GM23248 (cell line): ENCODE measurements at regions not wholly inside any gene's neighbourhood (a gene's known extent, or its start where the extent isn't known, plus 50 kb on each side); places are given as distances from the start of the nearest gene placed in this dataset.
"Not testable (repeated sequence)": the region's sequence is repeated elsewhere in the genome, so short reads cannot be mapped to it uniquely, and the experiment has no call there.

Experiments used
- DNase-seq: peaks from one replicate; pipeline ENCODE4 v3.0.0-alpha.2; 2015
- H2AFZ ChIP-seq: fragments of 200-600 bp; sonication (generic); 2 replicates; pipeline ENCODE4 v1.6.1; 2016; ENCODE audit warnings: antibody characterized with exemption
- H3F3A ChIP-seq: fragments of 200-600 bp; sonication (generic); 2 replicates; pipeline ENCODE4 v1.6.1; 2016; ENCODE audit warnings: mild to moderate bottlenecking, antibody characterized with exemption, mixed run types; ENCODE audit not compliant: insufficient read depth
- H3K27ac ChIP-seq: fragments of 200-600 bp; sonication (generic); 2 replicates; pipeline ENCODE4 v1.5.1; 2016; ENCODE audit warnings: mild to moderate bottlenecking
- H3K27me3 ChIP-seq: fragments of 200-600 bp; sonication (generic); replicated peaks from 2 replicates; pipeline ENCODE4 v1.6.1; 2016; ENCODE audit warnings: mild to moderate bottlenecking; ENCODE audit not compliant: insufficient read depth
- H3K36me3 ChIP-seq: fragments of 200-600 bp; sonication (generic); 2 replicates; pipeline ENCODE4 v1.6.1; 2016; ENCODE audit warnings: low read depth, mild to moderate bottlenecking
- H3K4me1 ChIP-seq: fragments of 200-600 bp; sonication (generic); 2 replicates; pipeline ENCODE4 v1.6.1; 2016; ENCODE audit warnings: mild to moderate bottlenecking; ENCODE audit not compliant: insufficient read depth
- H3K4me2 ChIP-seq: fragments of 200-600 bp; sonication (generic); one replicate; pipeline ENCODE4 v1.6.1; 2016; ENCODE audit warnings: mild to moderate bottlenecking; ENCODE audit not compliant: unreplicated experiment
- H3K4me3 ChIP-seq: fragments of 200-600 bp; sonication (generic); 2 replicates; pipeline ENCODE4 v1.5.1; 2016; ENCODE audit warnings: mild to moderate bottlenecking
- H3K79me2 ChIP-seq: fragments of 200-600 bp; sonication (generic); 2 replicates; pipeline ENCODE4 v1.6.1; 2016; ENCODE audit warnings: mild to moderate bottlenecking; ENCODE audit not compliant: insufficient read depth
- H3K9ac ChIP-seq: fragments of 200-600 bp; sonication (generic); 2 replicates; pipeline ENCODE4 v1.6.1; 2016; ENCODE audit warnings: mild to moderate bottlenecking
- H3K9me2 ChIP-seq: fragments of 200-600 bp; sonication (generic); 2 replicates; pipeline ENCODE4 v1.6.1; 2016; ENCODE audit warnings: mixed run types, mild to moderate bottlenecking, moderate library complexity; ENCODE audit not compliant: insufficient read depth
- H3K9me3 ChIP-seq: fragments of 200-600 bp; sonication (generic); one replicate; pipeline ENCODE4 v1.6.1; 2017; ENCODE audit warnings: low read depth
- H4K20me1 ChIP-seq: fragments of 200-600 bp; sonication (generic); 2 replicates; pipeline ENCODE4 v1.6.0; 2016; ENCODE audit not compliant: insufficient read depth
- WGBS, 2 experiments: methylation state at CpG; one replicate each; pipeline ENCODE4 v1.1.6; 2015 to 2017; ENCODE audit warnings: low lambda C conversion rate in 2 of 2, low coverage in 1 of 2; ENCODE audit errors: missing lambda C conversion rate in 2 of 2; 5-methylcytosine and 5-hydroxymethylcytosine counted together
- in situ Hi-C: fragments of 300-500 bp; cut with MboI; formaldehyde crosslinking; loops from 2 replicates; pipeline ENCODE4 v1.15.0; 2020

DNA sequence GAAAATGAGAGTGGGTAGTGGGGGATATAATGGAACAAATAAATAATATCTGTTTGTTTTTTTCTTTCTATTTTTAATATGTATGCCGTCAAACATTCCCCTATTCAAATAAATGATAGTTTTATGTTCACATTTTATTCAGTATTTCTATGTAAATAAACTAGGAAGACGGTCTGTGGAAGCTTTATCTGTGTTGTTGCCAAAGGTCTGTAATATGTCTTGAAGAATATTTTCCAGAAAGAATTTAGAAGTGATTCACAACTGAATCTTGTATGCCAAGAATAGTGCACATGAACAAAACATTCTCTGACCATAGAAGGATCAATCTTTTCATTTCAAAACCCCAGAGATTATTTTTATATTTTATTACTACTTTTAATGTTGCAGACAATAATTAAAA, 683.1 kb upstream of the DEFB115 start:
- H3K9ac ChIP-seq, H3K4me3 ChIP-seq, H3F3A ChIP-seq, H3K4me2 ChIP-seq, H3K9me3 ChIP-seq, in situ Hi-C loops, H2AFZ ChIP-seq, H3K4me1 ChIP-seq, H3K9me2 ChIP-seq, H3K79me2 ChIP-seq, H3K27ac ChIP-seq, H3K36me3 ChIP-seq, DNase-seq, H3K27me3 ChIP-seq, H4K20me1 ChIP-seq: not testable (repeated sequence)
- 20 to 26% methylated on average over 2 of the region's 2 CpGs for WGBS, 2 experiments

DNA sequence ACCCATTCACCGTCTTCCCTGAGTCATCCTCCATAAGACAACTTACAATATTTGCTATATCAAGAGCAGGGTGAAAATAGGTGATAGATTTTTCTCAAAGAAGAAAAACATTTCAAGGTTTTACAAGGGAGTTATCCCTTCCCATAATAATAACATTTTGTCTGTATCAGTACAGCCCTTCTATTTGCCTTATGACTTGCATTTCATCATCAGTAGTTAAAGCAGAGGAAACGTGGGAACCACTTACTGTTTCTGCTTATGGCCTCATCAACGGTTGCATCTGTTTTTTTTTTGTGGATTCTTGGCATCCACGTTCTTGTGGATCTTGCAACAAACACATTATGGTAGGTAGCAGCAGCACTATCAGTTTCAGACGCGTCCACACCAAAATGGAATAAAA, 678.4 kb upstream of the DEFB115 start:
- Histone ChIP-seq H3K4me2 (peak overlapping the region; percentile 84), H3K4me3 (peak overlapping the region; percentile 78), H2AFZ (peak overlapping the region; percentile 95), H3K9ac (0 out of 2 replicates have a peak overlapping the region, but pooled peaks have one; percentile 57)
- H3K9me3 ChIP-seq, H4K20me1 ChIP-seq, H3K4me1 ChIP-seq, H3F3A ChIP-seq, H3K79me2 ChIP-seq, in situ Hi-C loops, H3K9me2 ChIP-seq, H3K27ac ChIP-seq, H3K36me3 ChIP-seq, H3K27me3 ChIP-seq: not testable (repeated sequence)
- WGBS, 2 experiments, result 14 to 15% methylated on average over 6 of the region's 6 CpGs
- DNase-seq, result peak; percentile 30

GRCh38 chr20:30579824-30580438, 677.5 kb upstream of the DEFB115 start:
- Histone ChIP-seq H2AFZ (peak overlapping the region; percentile 95), H3K9ac (peak overlapping the region; percentile 69), H3K4me3 (peak overlapping the region; percentile 78), H3K4me2 (peak overlapping the region; percentile 84), H3K27ac (peak overlapping the region; percentile 9; the same call in 1 of the 2 replicates)
- H4K20me1 ChIP-seq, H3K79me2 ChIP-seq, H3K4me1 ChIP-seq, H3K27me3 ChIP-seq, H3F3A ChIP-seq, H3K9me3 ChIP-seq, H3K9me2 ChIP-seq, H3K36me3 ChIP-seq, in situ Hi-C loops: not testable (repeated sequence)
- 11 to 13% methylated on average over 12 to 20 of the region's 27 CpGs for WGBS, 2 experiments
- peak; percentile 60 for DNase-seq

GRCh38 chr20:30581839-30582238, 675.6 kb upstream of the DEFB115 start:
- H4K20me1 ChIP-seq, H3F3A ChIP-seq, H3K79me2 ChIP-seq, H3K4me2 ChIP-seq, H3K9me2 ChIP-seq, DNase-seq, in situ Hi-C loops, H3K4me1 ChIP-seq, H3K27ac ChIP-seq, H3K4me3 ChIP-seq, H3K9me3 ChIP-seq, H2AFZ ChIP-seq, H3K36me3 ChIP-seq, H3K9ac ChIP-seq, H3K27me3 ChIP-seq: not testable (repeated sequence)
- 20 to 24% methylated on average over 7 of the region's 7 CpGs for WGBS, 2 experiments

DNA sequence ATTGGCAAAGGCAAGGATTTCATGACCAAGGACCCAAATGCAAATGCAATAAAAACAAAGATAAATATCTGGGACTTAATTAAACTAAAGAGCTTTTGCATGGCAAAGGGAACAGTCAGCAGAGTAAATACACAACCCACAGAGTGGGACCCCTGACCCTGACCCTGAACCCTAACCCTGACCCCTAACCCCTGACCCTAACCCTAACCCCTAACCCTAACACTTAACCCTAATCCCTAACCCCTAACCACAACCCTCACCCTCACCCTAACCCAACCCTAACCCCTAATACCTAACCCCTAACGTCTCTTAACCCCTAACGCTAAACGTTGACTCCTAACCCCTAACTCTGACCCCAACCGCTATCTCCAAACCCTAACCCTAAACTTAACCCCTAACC, 673.1 kb upstream of the DEFB115 start:
- H3K4me2 ChIP-seq, DNase-seq: not testable (repeated sequence)
- WGBS, 2 experiments, result 49 to 76% methylated on average over 4 of the region's 4 CpGs

GRCh38 chr20:30585244-30585796, 672.1 kb upstream of the DEFB115 start:
- Histone ChIP-seq H3K27me3 (peaks cover 10% of the 10 kb centered on the region; the same call in 1 of the 2 replicates), H3K4me3 (peak overlapping the region; percentile 18; the same call in 1 of the 2 replicates)
- peak; percentile 42 for DNase-seq

More for the DNA sequence above, 673.1 kb upstream of the DEFB115 start:
- H3K36me3 ChIP-seq, H3K4me1 ChIP-seq, H3F3A ChIP-seq, H3K79me2 ChIP-seq, H3K4me3 ChIP-seq, H2AFZ ChIP-seq, H3K9me3 ChIP-seq, H3K27ac ChIP-seq, H4K20me1 ChIP-seq, H3K9ac ChIP-seq, H3K9me2 ChIP-seq, in situ Hi-C loops: not testable (repeated sequence)
- peaks cover 10% of the 10 kb centered on the region; the same call in 1 of the 2 replicates for H3K27me3 ChIP-seq

DNA sequence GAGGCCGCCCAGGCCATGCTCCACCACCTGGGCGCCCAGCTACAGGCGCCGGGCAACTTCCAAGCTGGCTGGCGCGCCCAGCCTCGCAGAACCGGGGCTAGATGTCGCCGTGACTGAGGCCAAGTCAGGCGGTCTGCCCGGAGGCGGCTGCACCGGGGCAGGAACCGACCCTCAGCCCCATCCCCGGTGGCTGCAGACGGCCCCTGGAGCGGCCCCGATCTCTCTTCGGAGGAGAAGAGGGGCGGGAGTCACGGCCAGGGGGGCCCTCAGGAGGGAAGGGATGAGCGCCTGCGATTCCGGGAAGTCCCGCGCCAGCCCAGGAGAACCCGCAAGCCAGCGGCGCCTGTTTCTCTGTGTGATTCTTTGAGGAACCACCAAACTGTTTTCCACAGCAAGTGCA, 671.3 kb upstream of the DEFB115 start:
- 1 to 3% methylated on average over 14 to 20 of the region's 30 CpGs for WGBS, 2 experiments
- H2AFZ ChIP-seq, result not testable (repeated sequence)
- peaks cover 10% of the 10 kb centered on the region; the same call in 1 of the 2 replicates for H3K27me3 ChIP-seq

More at GRCh38 chr20:30585244-30585796, 672.1 kb upstream of the DEFB115 start:
- H3K79me2 ChIP-seq, H3K9me2 ChIP-seq, in situ Hi-C loops, H3K27ac ChIP-seq, H3F3A ChIP-seq, H3K9ac ChIP-seq, H3K9me3 ChIP-seq, H4K20me1 ChIP-seq, H3K4me1 ChIP-seq, H3K4me2 ChIP-seq, H3K36me3 ChIP-seq: not testable (repeated sequence)
- H2AFZ ChIP-seq, result 0 out of 2 replicates have a peak overlapping the region, but pooled peaks have one; percentile 19
- 17 to 30% methylated on average over 30 to 41 of the region's 49 CpGs for WGBS, 2 experiments

More for the DNA sequence above, 671.3 kb upstream of the DEFB115 start:
- H3K9me2 ChIP-seq, H3K4me2 ChIP-seq, H4K20me1 ChIP-seq, H3K9ac ChIP-seq, H3K4me1 ChIP-seq, H3K79me2 ChIP-seq, H3F3A ChIP-seq, DNase-seq, in situ Hi-C loops, H3K36me3 ChIP-seq, H3K9me3 ChIP-seq, H3K4me3 ChIP-seq, H3K27ac ChIP-seq: not testable (repeated sequence)
